ENCODE measurements at regions not wholly inside any gene's neighbourhood (a gene's known extent, or its start where the extent isn't known, plus 50 kb on each side); places are given as distances from the start of the nearest gene placed in this dataset.

GRCh38 chr13:54836273-54836672, 1807.7 kb downstream of the OLFM4 start:
- ChIA-PET CTCF (no interaction called here), POLR2A (ENCODE audit: low non-redundant PET) (no interaction called here)
- no TSS peak for BruUV-seq (replicated peaks)
- no peak for DNase-seq (ENCODE audit: low spot score)
- TF ChIP-seq EZH2 (IDR thresholded peaks at IDR 0.05; ENCODE audit: borderline replicate concordance, low read depth, low read length, poor library complexity, severe bottlenecking) (no peak), CTCF (conservative IDR thresholded peaks at IDR 0.05; ENCODE audit: low read depth, low read length) (no peak)
- Histone ChIP-seq H3K36me3 (ENCODE audit: insufficient read depth, low read length, poor library complexity, severe bottlenecking) (no peaks in the 10 kb centered on the region), H3K4me1 (ENCODE audit: insufficient read depth, low read length, poor library complexity, severe bottlenecking) (no peaks in the 10 kb centered on the region), H3K27ac (ENCODE audit: low read depth, low read length, poor library complexity, severe bottlenecking) (no peak overlapping the region), H3K27me3 (replicated peaks; ENCODE audit: insufficient read depth, low read depth, low read length, poor library complexity) (no peaks in the 10 kb centered on the region), H3K9me3 (ENCODE audit: low read depth, low read length, poor library complexity, severe bottlenecking) (no peaks in the 10 kb centered on the region), H3K4me3 (ENCODE audit: low read depth, low read length, poor library complexity, severe bottlenecking) (no peak overlapping the region)
- intact Hi-C loops (cut with micrococcal nuclease; ENCODE audit: unreplicated experiment), result no loop called here

GRCh38 chr13:54841682-54842081, 1813.1 kb downstream of the OLFM4 start:
- H3K36me3 ChIP-seq (ENCODE audit: insufficient read depth, low read length, poor library complexity, severe bottlenecking), result no peaks in the 10 kb centered on the region
- CTCF ChIA-PET, result no interaction called here
- H3K27me3 ChIP-seq (replicated peaks; ENCODE audit: insufficient read depth, low read depth, low read length, poor library complexity), result no peaks in the 10 kb centered on the region
- DNase-seq (ENCODE audit: low spot score), result no peak
- no peaks in the 10 kb centered on the region for H3K4me1 ChIP-seq (ENCODE audit: insufficient read depth, low read length, poor library complexity, severe bottlenecking)
- no peaks in the 10 kb centered on the region for H3K9me3 ChIP-seq (ENCODE audit: low read depth, low read length, poor library complexity, severe bottlenecking)
- TF ChIP-seq CTCF (conservative IDR thresholded peaks at IDR 0.05; ENCODE audit: low read depth, low read length) (no peak), EZH2 (IDR thresholded peaks at IDR 0.05; ENCODE audit: borderline replicate concordance, low read depth, low read length, poor library complexity, severe bottlenecking) (no peak)
- no peak overlapping the region for H3K4me3 ChIP-seq (ENCODE audit: low read depth, low read length, poor library complexity, severe bottlenecking)
- intact Hi-C loops (cut with micrococcal nuclease; ENCODE audit: unreplicated experiment), result no loop called here
- POLR2A ChIA-PET (ENCODE audit: low non-redundant PET), result no interaction called here
- no peak overlapping the region for H3K27ac ChIP-seq (ENCODE audit: low read depth, low read length, poor library complexity, severe bottlenecking)
- no TSS peak for BruUV-seq (replicated peaks)

GRCh38 chr13:54845351-54845965, 1816.8 kb downstream of the OLFM4 start:
- CTCF ChIA-PET, result no interaction called here
- no TSS peak for BruUV-seq (replicated peaks)
- no peak for DNase-seq (ENCODE audit: low spot score)
- Histone ChIP-seq H3K4me3 (ENCODE audit: low read depth, low read length, poor library complexity, severe bottlenecking) (no peak overlapping the region), H3K9me3 (ENCODE audit: low read depth, low read length, poor library complexity, severe bottlenecking) (no peaks in the 10 kb centered on the region), H3K4me1 (ENCODE audit: insufficient read depth, low read length, poor library complexity, severe bottlenecking) (no peaks in the 10 kb centered on the region), H3K27ac (ENCODE audit: low read depth, low read length, poor library complexity, severe bottlenecking) (no peak overlapping the region), H3K36me3 (ENCODE audit: insufficient read depth, low read length, poor library complexity, severe bottlenecking) (no peaks in the 10 kb centered on the region), H3K27me3 (replicated peaks; ENCODE audit: insufficient read depth, low read depth, low read length, poor library complexity) (no peaks in the 10 kb centered on the region)
- TF ChIP-seq CTCF (conservative IDR thresholded peaks at IDR 0.05; ENCODE audit: low read depth, low read length), result no peak
- TF ChIP-seq EZH2 (IDR thresholded peaks at IDR 0.05; ENCODE audit: borderline replicate concordance, low read depth, low read length, poor library complexity, severe bottlenecking), result no peak
- intact Hi-C loops (cut with micrococcal nuclease; ENCODE audit: unreplicated experiment), result no loop called here
- POLR2A ChIA-PET (ENCODE audit: low non-redundant PET), result no interaction called here
